Colonic mucosa (tissue), 4 donors: ENCODE measurements at regions not wholly inside any gene's neighbourhood (a gene's known extent, or its start where the extent isn't known, plus 50 kb on each side); places are given as distances from the start of the nearest gene placed in this dataset.

Experiments used
- DNase-seq: peaks from one replicate; pipeline ENCODE4 v3.0.0-alpha.2; 2020
- H3K27ac ChIP-seq: fragments of 200-600 bp; one replicate; pipeline ENCODE4 v1.8.0; 2021
- H3K27me3 ChIP-seq: fragments of 200-600 bp; one replicate; pipeline ENCODE4 v1.8.0; 2021
- H3K36me3 ChIP-seq: fragments of 200-600 bp; one replicate; pipeline ENCODE4 v1.8.0; 2021
- H3K4me1 ChIP-seq: fragments of 200-600 bp; one replicate; pipeline ENCODE4 v1.8.0; 2021; ENCODE audit warnings: mild to moderate bottlenecking
- H3K4me3 ChIP-seq: fragments of 200-600 bp; one replicate; pipeline ENCODE4 v1.8.0; 2021
- H3K9ac ChIP-seq, 2 donors: one replicate each; pipeline ENCODE4 v1.7.0; 2013; ENCODE audit warnings: control low read depth in 2 of 2, low read depth in 2 of 2, low read length in 2 of 2
- H3K9me3 ChIP-seq: fragments of 200-600 bp; one replicate; pipeline ENCODE4 v1.8.0; 2021
- intact Hi-C: fragments of 100-400 bp; cut with DNase I; formaldehyde crosslinking; loops from one replicate; pipeline ENCODE4 v1.14.1; 2022
- TF ChIP-seq, protein P1 (sequence below): fragments of 200-600 bp; IDR thresholded peaks from one replicate; pipeline ENCODE4 v1.8.0; 2022; ENCODE audit warnings: antibody characterized with exemption, mild to moderate bottlenecking
- donor health status: healthy.
- donor health status: DM: no; HTN: no; CAD: no.
- donor health status: DM: no; HTN: no; CAD: no.

DNA sequence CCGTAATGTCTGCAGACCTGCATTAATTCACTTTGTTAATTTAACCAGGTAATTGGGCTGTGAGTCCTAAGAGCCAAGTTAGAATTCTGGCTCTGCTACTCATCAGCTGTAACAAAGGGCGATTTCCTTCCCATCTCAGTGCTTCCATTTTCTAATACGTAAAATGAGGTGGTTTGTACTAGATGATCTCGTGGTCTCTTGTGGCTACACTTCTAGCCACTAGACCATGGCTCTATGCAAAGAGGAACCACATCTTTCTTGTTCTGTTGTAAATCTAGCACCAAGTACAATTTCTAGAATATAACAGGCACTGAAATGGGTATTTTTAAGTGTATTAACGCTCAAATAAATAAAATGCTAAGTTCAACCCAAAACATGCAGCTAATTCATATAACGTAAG, 174.4 kb upstream of the THBS1 start:
- no peaks in the 10 kb centered on the region for H3K9me3 ChIP-seq
- no peak overlapping the region for H3K4me3 ChIP-seq
- H3K36me3 ChIP-seq: no peaks in the 10 kb centered on the region
- TF ChIP-seq, protein P1, sequence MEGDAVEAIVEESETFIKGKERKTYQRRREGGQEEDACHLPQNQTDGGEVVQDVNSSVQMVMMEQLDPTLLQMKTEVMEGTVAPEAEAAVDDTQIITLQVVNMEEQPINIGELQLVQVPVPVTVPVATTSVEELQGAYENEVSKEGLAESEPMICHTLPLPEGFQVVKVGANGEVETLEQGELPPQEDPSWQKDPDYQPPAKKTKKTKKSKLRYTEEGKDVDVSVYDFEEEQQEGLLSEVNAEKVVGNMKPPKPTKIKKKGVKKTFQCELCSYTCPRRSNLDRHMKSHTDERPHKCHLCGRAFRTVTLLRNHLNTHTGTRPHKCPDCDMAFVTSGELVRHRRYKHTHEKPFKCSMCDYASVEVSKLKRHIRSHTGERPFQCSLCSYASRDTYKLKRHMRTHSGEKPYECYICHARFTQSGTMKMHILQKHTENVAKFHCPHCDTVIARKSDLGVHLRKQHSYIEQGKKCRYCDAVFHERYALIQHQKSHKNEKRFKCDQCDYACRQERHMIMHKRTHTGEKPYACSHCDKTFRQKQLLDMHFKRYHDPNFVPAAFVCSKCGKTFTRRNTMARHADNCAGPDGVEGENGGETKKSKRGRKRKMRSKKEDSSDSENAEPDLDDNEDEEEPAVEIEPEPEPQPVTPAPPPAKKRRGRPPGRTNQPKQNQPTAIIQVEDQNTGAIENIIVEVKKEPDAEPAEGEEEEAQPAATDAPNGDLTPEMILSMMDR: no peak
- H3K27ac ChIP-seq: no peak overlapping the region
- no peak for DNase-seq
- H3K27me3 ChIP-seq: no peaks in the 10 kb centered on the region
- no peak overlapping the region for H3K9ac ChIP-seq
- no peaks in the 10 kb centered on the region for H3K4me1 ChIP-seq
- intact Hi-C loops: no loop called here

DNA sequence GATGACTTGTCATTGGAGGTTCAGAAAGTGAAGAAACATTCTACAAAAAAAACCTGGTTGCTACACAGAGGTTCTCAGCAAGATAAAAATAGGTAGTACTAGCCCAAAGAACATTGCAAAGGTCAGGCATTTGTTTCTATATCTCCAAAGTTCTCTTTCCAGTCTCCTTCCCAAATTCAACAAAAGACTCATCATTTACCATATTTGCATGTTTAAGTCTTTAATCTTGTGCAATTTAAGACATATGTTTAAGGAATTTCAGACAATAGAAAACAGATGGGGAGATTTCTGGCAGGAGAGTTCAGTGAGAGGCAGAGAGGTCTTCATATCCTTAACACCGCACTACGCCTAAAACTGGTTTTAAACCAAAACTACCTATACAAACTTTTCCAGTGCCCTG, 173.8 kb upstream of the THBS1 start:
- DNase-seq: no peak
- intact Hi-C loops: no loop called here
- TF ChIP-seq, protein P1: no peak

DNA sequence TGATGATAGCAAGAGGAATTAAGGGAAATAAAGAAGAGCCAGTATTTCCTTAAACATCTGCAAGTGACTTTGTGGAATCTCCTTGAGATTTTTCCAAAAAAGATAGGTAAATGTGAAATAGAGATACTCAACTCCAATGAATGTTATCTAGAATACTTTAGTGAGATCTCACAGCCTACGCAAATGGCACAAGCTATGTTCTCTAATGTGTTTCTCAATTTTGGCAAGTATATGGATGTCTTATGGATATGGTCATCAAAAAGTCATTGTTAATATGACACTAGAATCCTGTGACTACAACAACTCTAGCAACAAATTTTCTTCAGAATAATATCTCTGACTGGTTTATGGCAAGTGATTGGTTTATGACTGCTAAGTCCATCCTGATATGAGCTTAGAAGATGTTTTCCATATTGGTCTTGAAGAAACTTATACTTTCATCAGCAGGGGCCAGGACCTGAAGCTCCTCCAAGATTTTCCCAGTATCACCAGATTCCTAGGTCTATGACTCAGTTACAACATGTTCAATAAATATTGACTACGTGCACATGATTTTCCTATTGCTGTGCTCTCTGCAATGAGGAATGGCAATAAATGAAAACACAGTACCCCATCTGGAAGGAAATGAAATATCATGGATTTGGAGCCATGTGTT, 170.9 kb upstream of the THBS1 start:
- intact Hi-C loops: no loop called here
- no peak for DNase-seq
- no peaks in the 10 kb centered on the region for H3K4me1 ChIP-seq
- no peak overlapping the region for H3K9ac ChIP-seq
- no peaks in the 10 kb centered on the region for H3K27me3 ChIP-seq
- H3K4me3 ChIP-seq: no peak overlapping the region
- no peaks in the 10 kb centered on the region for H3K9me3 ChIP-seq
- TF ChIP-seq, protein P1: no peak
- H3K36me3 ChIP-seq: no peaks in the 10 kb centered on the region
- no peak overlapping the region for H3K27ac ChIP-seq

More for the DNA sequence above, 173.8 kb upstream of the THBS1 start:
- no peak overlapping the region for H3K9ac ChIP-seq
- H3K4me3 ChIP-seq: no peak overlapping the region
- no peaks in the 10 kb centered on the region for H3K36me3 ChIP-seq
- no peaks in the 10 kb centered on the region for H3K27me3 ChIP-seq
- no peaks in the 10 kb centered on the region for H3K9me3 ChIP-seq
- no peaks in the 10 kb centered on the region for H3K4me1 ChIP-seq
- no peak overlapping the region for H3K27ac ChIP-seq

DNA sequence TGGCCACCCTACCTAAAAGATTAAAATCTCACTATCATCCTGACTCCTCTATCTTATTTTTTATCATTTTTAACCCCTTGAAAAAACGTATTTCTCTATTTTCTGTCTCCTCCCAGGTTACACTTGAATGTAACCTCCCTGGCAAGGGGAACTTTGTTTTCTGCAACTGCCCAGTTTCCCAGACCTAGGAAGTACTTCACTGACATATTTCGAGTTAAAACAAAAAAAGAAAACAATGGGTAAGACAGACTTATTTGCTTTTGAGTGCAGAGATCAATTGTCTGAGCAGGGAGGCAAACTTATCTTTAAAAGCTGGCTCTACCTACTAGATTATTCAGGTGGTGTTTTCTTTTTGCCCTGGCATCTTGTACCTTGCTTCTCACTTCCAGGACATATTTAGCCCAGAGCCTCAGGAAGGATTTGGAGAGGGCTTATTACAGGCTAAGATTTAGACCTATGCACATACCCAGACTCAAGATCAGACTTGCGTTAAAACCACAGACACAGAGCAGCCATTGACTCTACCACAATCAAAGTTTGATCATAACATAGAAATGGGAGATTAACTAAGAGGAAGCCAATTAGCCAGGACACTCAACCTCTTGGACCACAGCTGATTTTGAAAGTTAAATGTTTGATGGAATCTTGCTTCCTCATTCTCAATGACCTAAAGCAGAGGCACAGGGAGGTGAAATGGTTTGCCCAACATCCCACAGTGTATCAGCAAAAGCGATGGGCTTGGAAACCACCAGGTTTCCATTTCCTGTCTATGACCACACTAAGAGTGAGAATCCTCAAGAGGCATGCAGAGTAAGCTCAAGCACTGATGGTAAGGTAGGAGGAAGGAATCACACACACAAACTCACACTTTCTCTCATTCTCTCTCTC, 169.5 kb upstream of the THBS1 start:
- H3K4me3 ChIP-seq: no peak overlapping the region
- no peaks in the 10 kb centered on the region for H3K9me3 ChIP-seq
- no peak overlapping the region for H3K27ac ChIP-seq
- TF ChIP-seq, protein P1: no peak
- no peak for DNase-seq
- no peaks in the 10 kb centered on the region for H3K27me3 ChIP-seq
- H3K4me1 ChIP-seq: no peaks in the 10 kb centered on the region
- H3K9ac ChIP-seq: no peak overlapping the region
- no peaks in the 10 kb centered on the region for H3K36me3 ChIP-seq
- intact Hi-C loops: no loop called here

DNA sequence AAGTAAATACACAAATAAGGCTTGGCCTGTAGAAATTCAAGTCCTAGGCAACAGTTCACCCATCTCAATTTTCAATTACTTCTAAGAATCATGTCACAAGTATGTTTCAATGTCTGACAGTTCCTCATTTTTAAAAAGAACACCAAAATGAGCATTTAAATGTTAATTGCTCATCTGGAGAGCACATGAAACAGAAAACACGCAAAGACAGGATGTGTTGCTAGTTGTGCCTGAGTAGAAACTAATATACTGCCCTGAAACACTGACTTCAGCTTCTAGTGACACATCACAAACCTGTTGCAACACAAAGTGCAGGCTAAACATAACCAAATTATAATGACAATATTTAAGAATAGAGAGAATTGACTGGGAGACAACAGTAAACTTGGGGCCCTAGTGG, 167.3 kb upstream of the THBS1 start:
- Histone ChIP-seq H3K36me3 (no peaks in the 10 kb centered on the region), H3K27ac (no peak overlapping the region), H3K4me1 (no peaks in the 10 kb centered on the region), H3K27me3 (no peaks in the 10 kb centered on the region), H3K9me3 (no peaks in the 10 kb centered on the region), H3K9ac (no peak overlapping the region), H3K4me3 (no peak overlapping the region)
- DNase-seq: no peak
- intact Hi-C loops: no loop called here
- TF ChIP-seq, protein P1: no peak
